ENCODE measurements at regions not wholly inside any gene's neighbourhood (a gene's known extent, or its start where the extent isn't known, plus 50 kb on each side); places are given as distances from the start of the nearest gene placed in this dataset.

GRCh38 chr1:30294508-30294907 is 428.9 kb downstream of the MATN1 start:
- TF ChIP-seq POLR2A (IDR thresholded peaks at IDR 0.05; ENCODE audit: low read length) (no peak), GATA1 (IDR thresholded peaks at IDR 0.05; ENCODE audit: low read depth, low read length) (no peak)
- DNase-seq: no peak

DNA sequence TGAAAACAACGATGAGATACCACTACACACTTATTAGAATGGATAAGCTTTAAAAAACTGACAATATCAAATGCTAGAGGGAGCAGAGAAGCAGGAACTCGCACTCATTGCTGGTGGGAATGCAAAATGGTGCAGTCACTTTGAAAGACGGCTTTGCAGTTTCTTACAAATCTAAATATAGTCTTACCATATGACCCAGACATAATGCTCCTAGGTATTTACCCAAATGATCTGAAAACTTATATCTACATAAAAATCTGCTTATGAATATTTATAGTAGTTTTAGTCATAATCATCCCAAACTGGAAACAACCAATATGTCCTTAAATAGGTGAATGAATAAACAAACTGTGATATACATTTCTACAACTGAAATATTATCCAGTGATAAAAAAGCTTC is 430.9 kb downstream of the MATN1 start:
- no peak for TF ChIP-seq POLR2A (IDR thresholded peaks at IDR 0.05; ENCODE audit: low read length)
- TF ChIP-seq GATA1 (IDR thresholded peaks at IDR 0.05; ENCODE audit: low read depth, low read length): no peak
- DNase-seq: no peak

DNA sequence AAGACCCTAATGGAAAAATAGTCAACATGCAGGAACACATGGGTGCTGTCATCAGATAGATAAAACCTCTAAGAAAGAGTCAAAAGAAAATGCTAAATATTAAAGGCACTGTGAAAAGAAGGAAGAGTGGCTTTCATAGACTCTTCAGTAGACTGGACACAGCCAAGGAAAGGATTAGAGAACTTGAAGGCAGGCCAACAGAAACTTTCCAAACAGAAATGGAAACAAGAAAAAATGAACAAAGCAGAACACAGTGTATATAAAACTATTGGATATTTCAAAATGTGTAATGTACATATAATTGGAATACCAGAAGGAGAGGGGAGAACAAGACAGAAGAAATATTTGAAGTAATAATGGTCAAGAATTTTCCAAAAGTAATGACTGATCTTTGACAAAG is 431.9 kb downstream of the MATN1 start:
- TF ChIP-seq POLR2A (IDR thresholded peaks at IDR 0.05; ENCODE audit: low read length) (no peak), GATA1 (IDR thresholded peaks at IDR 0.05; ENCODE audit: low read depth, low read length) (no peak)
- DNase-seq: no peak

DNA sequence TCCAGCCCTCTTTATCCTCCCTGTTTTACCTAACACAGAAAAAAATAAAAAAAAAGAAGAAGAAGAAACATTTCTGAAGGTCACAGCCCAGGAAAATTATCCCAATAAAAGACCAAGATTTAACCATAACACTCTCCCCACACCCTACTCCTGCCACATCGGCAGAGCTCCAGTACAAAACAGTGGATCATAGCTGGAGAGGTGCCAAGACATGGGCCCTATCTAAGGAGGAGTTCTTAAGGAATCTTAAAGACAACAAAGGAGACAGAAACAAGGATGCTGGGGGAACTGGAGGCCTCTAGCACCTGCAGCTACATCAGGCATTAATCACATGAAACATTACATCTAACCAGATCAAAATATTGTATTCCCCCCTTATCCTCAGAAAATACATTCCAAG is 432.8 kb downstream of the MATN1 start:
- no peak for TF ChIP-seq GATA1 (IDR thresholded peaks at IDR 0.05; ENCODE audit: low read depth, low read length)
- no peak for DNase-seq

- TF ChIP-seq POLR2A (IDR thresholded peaks at IDR 0.05; ENCODE audit: low read length) (no peak), GATA1 (IDR thresholded peaks at IDR 0.05; ENCODE audit: low read depth, low read length) (no peak)
- DNase-seq: no peak
Observed at GRCh38 chr1:30287976-30288375, 435.4 kb downstream of the MATN1 start.

- TF ChIP-seq POLR2A (IDR thresholded peaks at IDR 0.05; ENCODE audit: low read length) (no peak), GATA1 (IDR thresholded peaks at IDR 0.05; ENCODE audit: low read depth, low read length) (no peak)
- no peak for DNase-seq
Observed at GRCh38 chr1:30286988-30287839, 436.2 kb downstream of the MATN1 start.

GRCh38 chr1:30286241-30286987 is 437.0 kb downstream of the MATN1 start:
- no peak for DNase-seq
- TF ChIP-seq POLR2A (IDR thresholded peaks at IDR 0.05; ENCODE audit: low read length) (no peak), GATA1 (IDR thresholded peaks at IDR 0.05; ENCODE audit: low read depth, low read length) (no peak)

GRCh38 chr1:30285501-30285932 is 437.9 kb downstream of the MATN1 start:
- no peak for DNase-seq
- TF ChIP-seq GATA1 (IDR thresholded peaks at IDR 0.05; ENCODE audit: low read depth, low read length): no peak
- TF ChIP-seq POLR2A (IDR thresholded peaks at IDR 0.05; ENCODE audit: low read length): no peak

GRCh38 chr1:30284728-30285475 is 438.5 kb downstream of the MATN1 start:
- no peak for DNase-seq
- TF ChIP-seq POLR2A (IDR thresholded peaks at IDR 0.05; ENCODE audit: low read length) (no peak), GATA1 (IDR thresholded peaks at IDR 0.05; ENCODE audit: low read depth, low read length) (no peak)

GRCh38 chr1:30284226-30284625 is 439.2 kb downstream of the MATN1 start:
- TF ChIP-seq POLR2A (IDR thresholded peaks at IDR 0.05; ENCODE audit: low read length) (no peak), GATA1 (IDR thresholded peaks at IDR 0.05; ENCODE audit: low read depth, low read length) (no peak)
- no peak for DNase-seq

GRCh38 chr1:30283199-30283962 is 440.0 kb downstream of the MATN1 start:
- DNase-seq: no peak
- TF ChIP-seq POLR2A (IDR thresholded peaks at IDR 0.05; ENCODE audit: low read length) (no peak), GATA1 (IDR thresholded peaks at IDR 0.05; ENCODE audit: low read depth, low read length) (no peak)

- TF ChIP-seq POLR2A (IDR thresholded peaks at IDR 0.05; ENCODE audit: low read length) (no peak), GATA1 (IDR thresholded peaks at IDR 0.05; ENCODE audit: low read depth, low read length) (no peak)
- no peak for DNase-seq
Observed at GRCh38 chr1:30280572-30280971, 442.8 kb downstream of the MATN1 start.

- TF ChIP-seq POLR2A (IDR thresholded peaks at IDR 0.05; ENCODE audit: low read length) (no peak), GATA1 (IDR thresholded peaks at IDR 0.05; ENCODE audit: low read depth, low read length) (no peak)
- DNase-seq: no peak
Observed at GRCh38 chr1:30277911-30278310, 445.5 kb downstream of the MATN1 start.

All from erythroblast (primary cell).